ENCODE measurements at regions not wholly inside any gene's neighbourhood (a gene's known extent, or its start where the extent isn't known, plus 50 kb on each side); places are given as distances from the start of the nearest gene placed in this dataset.

GRCh38 chr7:134391223-134391622 is 67.7 kb downstream of the AKR1B1 start:
- DNase-seq (ENCODE audit: low read depth, low spot score), result no peak
- in situ Hi-C loops (cut with HindIII; ENCODE audit: low pct_unique_long_range_greater_than_20kb, low sequenced_read_pairs), result no loop called here

DNA sequence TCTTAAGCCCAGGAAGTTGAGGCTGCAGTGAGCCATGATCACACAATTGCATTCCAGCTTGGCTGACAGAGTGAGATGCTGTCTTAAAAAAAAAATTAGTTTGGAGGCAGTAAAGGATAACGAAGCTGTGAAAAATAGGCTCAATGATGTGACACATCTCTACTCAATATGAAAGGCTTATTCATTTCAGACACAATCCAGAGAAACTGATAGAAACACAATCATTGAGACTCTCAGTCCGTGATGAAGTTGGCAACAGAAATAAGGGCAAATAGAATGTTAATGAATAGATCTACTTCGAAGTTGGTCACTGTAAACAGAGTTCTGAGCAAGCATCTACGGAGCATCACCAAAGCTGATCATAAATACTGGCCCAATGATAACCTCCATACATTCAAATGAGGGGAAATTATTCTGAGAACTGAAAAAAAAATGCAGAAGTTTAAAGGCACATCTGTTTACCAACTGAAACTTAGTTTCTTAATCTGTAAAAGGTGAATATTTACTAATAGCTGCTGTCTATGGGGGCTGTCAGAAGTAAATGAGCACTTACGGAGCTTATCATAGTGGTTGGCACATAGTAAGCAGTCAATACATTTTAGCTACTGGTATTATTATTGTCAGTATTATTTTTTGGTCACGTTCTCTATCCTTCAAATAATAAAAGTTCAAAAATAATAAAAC is 70.4 kb downstream of the AKR1B1 start:
- DNase-seq (ENCODE audit: low read depth, low spot score), result no peak
- in situ Hi-C loops (cut with HindIII; ENCODE audit: low pct_unique_long_range_greater_than_20kb, low sequenced_read_pairs), result no loop called here

- in situ Hi-C loops (cut with HindIII; ENCODE audit: low pct_unique_long_range_greater_than_20kb, low sequenced_read_pairs), result no loop called here
- no peak for DNase-seq (ENCODE audit: low read depth, low spot score)
Measured at GRCh38 chr7:134378562-134378961, 61.8 kb upstream of the SLC35B4 start.

- DNase-seq (ENCODE audit: low read depth, low spot score), result no peak
- in situ Hi-C loops (cut with HindIII; ENCODE audit: low pct_unique_long_range_greater_than_20kb, low sequenced_read_pairs), result no loop called here
Measured at GRCh38 chr7:134376693-134377092, 60.0 kb upstream of the SLC35B4 start.

DNA sequence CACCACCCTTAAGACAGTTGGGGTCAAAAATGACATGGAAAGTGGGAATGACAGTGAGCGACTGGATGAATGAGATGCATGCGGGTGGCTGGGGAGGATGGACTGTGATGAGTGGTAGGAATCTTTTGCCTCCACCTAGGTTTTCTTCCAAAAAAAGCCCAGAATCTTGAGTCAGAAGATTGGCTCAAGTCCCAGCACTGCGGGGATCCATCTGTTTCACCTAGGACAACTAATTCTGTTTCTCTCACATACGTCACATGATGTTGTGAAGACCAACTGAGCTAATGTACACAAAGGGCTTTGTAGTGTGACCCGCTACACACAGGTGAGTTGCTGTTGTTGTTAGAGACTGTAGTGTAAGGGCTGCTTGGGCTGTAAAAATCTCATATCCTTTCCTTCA is 58.5 kb upstream of the SLC35B4 start:
- in situ Hi-C loops (cut with HindIII; ENCODE audit: low pct_unique_long_range_greater_than_20kb, low sequenced_read_pairs), result no loop called here
- DNase-seq (ENCODE audit: low read depth, low spot score), result no peak

GRCh38 chr7:134374791-134375190 is 58.1 kb upstream of the SLC35B4 start:
- in situ Hi-C loops (cut with HindIII; ENCODE audit: low pct_unique_long_range_greater_than_20kb, low sequenced_read_pairs), result no loop called here

DNA sequence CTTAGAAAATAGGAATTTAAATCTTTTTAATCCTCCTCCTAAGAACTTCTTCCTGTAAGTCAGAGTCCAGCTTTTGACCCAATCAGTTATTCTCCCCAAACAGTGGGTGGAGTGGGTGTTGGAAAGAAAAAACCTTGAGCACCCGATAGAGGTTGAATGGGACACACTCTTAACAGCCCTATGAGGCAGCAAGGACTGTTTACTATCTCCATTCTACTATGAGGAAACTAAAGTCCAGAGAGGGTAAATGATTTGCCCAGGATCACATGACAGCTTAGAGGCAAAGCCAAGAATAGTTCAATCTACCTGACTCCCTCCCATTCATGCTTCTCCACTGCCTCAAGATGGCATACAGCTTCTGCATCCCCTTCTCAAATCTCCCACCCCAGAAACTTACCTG is 57.6 kb upstream of the SLC35B4 start:
- in situ Hi-C loops (cut with HindIII; ENCODE audit: low pct_unique_long_range_greater_than_20kb, low sequenced_read_pairs), result no loop called here
- no peak for DNase-seq (ENCODE audit: low read depth, low spot score)

More at GRCh38 chr7:134374791-134375190, 58.1 kb upstream of the SLC35B4 start:
- no peak for DNase-seq (ENCODE audit: low read depth, low spot score)

- in situ Hi-C loops (cut with HindIII; ENCODE audit: low pct_unique_long_range_greater_than_20kb, low sequenced_read_pairs), result no loop called here
- DNase-seq (ENCODE audit: low read depth, low spot score), result no peak
Measured at GRCh38 chr7:134372858-134373257, 56.1 kb upstream of the SLC35B4 start.

DNA sequence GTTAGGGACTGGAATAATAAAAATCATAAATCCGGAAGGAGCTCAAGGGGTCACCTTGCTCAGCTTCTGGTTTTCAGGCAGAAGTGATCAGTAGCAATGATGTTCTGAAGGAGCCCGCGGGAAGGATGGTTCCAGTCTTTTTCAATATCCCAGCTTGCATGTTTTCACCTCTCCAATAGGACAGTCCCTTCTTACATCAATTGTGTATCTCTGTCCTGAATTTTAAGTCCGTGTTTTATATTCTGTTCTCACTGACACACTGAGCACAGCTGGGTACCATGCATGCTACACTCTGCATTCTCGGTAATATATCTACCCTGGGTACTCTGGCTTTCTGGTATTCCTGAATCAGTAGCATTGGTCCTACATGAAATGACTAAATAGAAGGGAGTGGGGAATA is 55.2 kb upstream of the SLC35B4 start:
- no peak for DNase-seq (ENCODE audit: low read depth, low spot score)
- in situ Hi-C loops (cut with HindIII; ENCODE audit: low pct_unique_long_range_greater_than_20kb, low sequenced_read_pairs), result no loop called here

GRCh38 chr7:134371536-134371935 is 54.8 kb upstream of the SLC35B4 start:
- no peak for DNase-seq (ENCODE audit: low read depth, low spot score)
- in situ Hi-C loops (cut with HindIII; ENCODE audit: low pct_unique_long_range_greater_than_20kb, low sequenced_read_pairs), result no loop called here

DNA sequence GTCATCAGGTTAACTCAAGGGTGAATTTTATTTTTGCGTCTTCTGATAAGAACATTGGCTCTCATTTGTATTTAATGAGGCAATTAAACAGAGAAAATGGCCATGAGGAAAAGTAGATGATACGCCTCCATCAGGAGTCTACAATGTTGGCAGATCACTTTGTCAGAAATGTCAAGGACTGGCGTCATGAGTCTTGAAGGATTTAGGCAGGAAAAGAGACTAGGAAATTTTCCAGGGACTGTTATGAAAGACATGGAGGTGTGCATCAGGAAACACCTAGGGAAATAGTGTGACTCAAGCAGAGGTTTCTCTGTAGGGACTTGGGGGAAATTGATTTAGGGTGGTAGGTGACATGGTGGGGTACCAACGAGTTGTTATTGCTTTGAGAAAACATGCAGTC is 53.4 kb upstream of the SLC35B4 start:
- DNase-seq (ENCODE audit: low read depth, low spot score), result no peak
- in situ Hi-C loops (cut with HindIII; ENCODE audit: low pct_unique_long_range_greater_than_20kb, low sequenced_read_pairs), result no loop called here

DNA sequence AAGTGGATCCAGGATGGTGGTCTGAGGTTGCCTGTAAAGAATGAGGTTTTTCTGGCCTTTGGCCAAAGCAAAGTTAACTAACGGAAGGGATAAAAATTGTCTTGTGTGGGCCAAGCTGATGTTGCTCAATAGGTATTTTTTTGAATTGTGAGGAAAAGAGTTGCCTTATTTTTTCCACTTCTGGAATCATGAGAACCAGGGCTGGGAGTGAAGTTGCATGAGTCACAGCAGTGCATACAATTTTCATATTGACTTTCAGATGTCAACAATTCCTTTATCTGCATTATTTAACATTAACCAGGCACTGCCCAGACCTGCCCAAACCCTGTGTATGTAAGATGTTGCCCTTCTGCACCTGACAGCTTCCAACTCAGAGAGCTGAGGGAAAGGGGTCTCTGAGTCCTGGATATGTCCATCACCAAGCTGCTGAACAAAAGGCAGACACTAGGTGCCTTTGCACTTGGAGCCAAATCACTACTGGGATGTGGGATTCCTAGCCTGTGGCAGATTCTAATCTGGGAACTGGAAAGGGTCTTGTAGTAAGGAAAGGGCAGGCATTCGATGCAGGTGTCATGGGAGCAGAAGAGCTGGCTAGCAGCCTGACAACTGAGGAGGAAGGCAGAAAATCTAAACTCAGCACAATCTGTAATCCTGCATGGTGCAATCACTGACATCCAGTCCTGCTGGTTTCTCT is 52.3 kb upstream of the SLC35B4 start:
- in situ Hi-C loops (cut with HindIII; ENCODE audit: low pct_unique_long_range_greater_than_20kb, low sequenced_read_pairs), result no loop called here
- peak; percentile 95 for DNase-seq (ENCODE audit: low read depth, low spot score)

DNA sequence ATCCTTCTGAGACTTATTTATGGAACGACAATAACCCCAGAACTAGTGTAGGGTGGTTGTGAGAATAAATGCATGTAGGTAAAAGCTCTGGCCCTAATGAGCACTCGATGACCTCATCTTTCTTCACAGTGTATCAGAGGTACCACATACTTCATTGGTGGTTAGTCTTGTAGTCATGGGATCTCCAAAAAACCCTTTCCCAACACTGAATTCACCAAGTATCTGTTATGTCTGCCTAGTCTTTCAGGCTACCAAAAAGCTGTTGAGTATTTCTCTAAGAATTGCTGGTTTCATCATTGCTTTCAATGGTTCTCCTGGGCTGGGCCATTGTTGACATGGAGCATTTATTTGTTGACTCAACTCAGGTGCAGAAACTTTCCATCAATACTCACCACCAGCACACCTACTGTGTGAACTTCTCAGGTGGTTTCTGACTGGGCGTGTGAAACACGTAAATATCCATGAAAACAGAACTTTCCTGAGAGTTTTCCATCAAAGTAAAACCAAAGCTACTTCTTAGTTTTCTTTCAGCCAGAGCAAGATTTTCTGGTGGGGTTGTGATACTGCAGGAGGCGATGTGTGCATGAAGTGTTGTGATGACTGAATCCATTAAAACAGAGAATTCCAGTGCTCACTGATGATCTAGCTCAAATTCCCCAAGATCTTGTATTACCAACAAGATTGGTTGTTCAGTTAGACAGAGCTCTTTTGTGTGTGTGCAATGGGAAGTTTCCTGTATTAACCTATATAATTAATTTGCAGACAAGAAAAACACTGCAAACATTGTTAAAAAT is 51.4 kb upstream of the SLC35B4 start:
- DNase-seq (ENCODE audit: low read depth, low spot score), result peak; percentile 87
- in situ Hi-C loops (cut with HindIII; ENCODE audit: low pct_unique_long_range_greater_than_20kb, low sequenced_read_pairs), result no loop called here
